Suprapubic skin (tissue), 3 donors: ENCODE measurements at regions not wholly inside any gene's neighbourhood (a gene's known extent, or its start where the extent isn't known, plus 50 kb on each side); places are given as distances from the start of the nearest gene placed in this dataset.

ENCODE experiments used
- POLR2A ChIP-seq, 2 donors: fragments of 450-650 bp; IDR thresholded peaks; one replicate each; pipeline ENCODE4 v1.6.1; 2017; ENCODE audit warnings: antibody characterized with exemption in 2 of 2, mild to moderate bottlenecking in 2 of 2, moderate library complexity in 2 of 2
- TF ChIP-seq, protein P1 (sequence below), 2 donors: fragments of 200-600 bp in 1 of 2; fragments of 450-650 bp in 1 of 2; sonication (generic) in 1 of 2; IDR thresholded peaks; one replicate each; pipeline ENCODE4 v1.5.1; 2016 to 2019; ENCODE audit warnings: antibody characterized with exemption in 2 of 2, mild to moderate bottlenecking in 1 of 2, moderate library complexity in 1 of 2

- TF ChIP-seq, protein P1, sequence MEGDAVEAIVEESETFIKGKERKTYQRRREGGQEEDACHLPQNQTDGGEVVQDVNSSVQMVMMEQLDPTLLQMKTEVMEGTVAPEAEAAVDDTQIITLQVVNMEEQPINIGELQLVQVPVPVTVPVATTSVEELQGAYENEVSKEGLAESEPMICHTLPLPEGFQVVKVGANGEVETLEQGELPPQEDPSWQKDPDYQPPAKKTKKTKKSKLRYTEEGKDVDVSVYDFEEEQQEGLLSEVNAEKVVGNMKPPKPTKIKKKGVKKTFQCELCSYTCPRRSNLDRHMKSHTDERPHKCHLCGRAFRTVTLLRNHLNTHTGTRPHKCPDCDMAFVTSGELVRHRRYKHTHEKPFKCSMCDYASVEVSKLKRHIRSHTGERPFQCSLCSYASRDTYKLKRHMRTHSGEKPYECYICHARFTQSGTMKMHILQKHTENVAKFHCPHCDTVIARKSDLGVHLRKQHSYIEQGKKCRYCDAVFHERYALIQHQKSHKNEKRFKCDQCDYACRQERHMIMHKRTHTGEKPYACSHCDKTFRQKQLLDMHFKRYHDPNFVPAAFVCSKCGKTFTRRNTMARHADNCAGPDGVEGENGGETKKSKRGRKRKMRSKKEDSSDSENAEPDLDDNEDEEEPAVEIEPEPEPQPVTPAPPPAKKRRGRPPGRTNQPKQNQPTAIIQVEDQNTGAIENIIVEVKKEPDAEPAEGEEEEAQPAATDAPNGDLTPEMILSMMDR (IDR thresholded peaks at IDR 0.05) = no peak
- no peak for TF ChIP-seq POLR2A (IDR thresholded peaks at IDR 0.05)
Measured at GRCh38 chr17:77516902-77517301, 376.1 kb downstream of the SEC14L1 start.
